ENCODE measurements at regions not wholly inside any gene's neighbourhood (a gene's known extent, or its start where the extent isn't known, plus 50 kb on each side); places are given as distances from the start of the nearest gene placed in this dataset.
"Not testable (repeated sequence)": the region's sequence is repeated elsewhere in the genome, so short reads cannot be mapped to it uniquely, and the experiment has no call there.

- H3K4me3 Mint-ChIP-seq: no peak overlapping the region
- no peak for ATAC-seq
- no peak overlapping the region for H3K27ac Mint-ChIP-seq
- POLR2A ChIA-PET: no interaction called here
- no peaks in the 10 kb centered on the region for H3K27me3 Mint-ChIP-seq
- H3K36me3 Mint-ChIP-seq: no peaks in the 10 kb centered on the region
- DNase-seq: no peak
- H3K4me1 Mint-ChIP-seq: no peaks in the 10 kb centered on the region
- H3K9me3 Mint-ChIP-seq: peaks cover 0 to 7% (median 4%) of the 10 kb centered on the region in 9 donors
Observed at GRCh38 chr3:164326714-164327113, 751.6 kb downstream of the SI start.

GRCh38 chr3:164320962-164321361 lies 757.3 kb downstream of the SI start:
- ATAC-seq (no peak), DNase-seq (no peak)
- POLR2A ChIA-PET: no interaction called here
- peaks cover 0 to 10% (median 2%) of the 10 kb centered on the region in 9 donors for H3K9me3 Mint-ChIP-seq
- H3K27me3 Mint-ChIP-seq: no peaks in the 10 kb centered on the region
- H3K4me3 Mint-ChIP-seq: no peak overlapping the region
- H3K36me3 Mint-ChIP-seq: no peaks in the 10 kb centered on the region
- no peaks in the 10 kb centered on the region for H3K4me1 Mint-ChIP-seq
- no peak overlapping the region for H3K27ac Mint-ChIP-seq

DNA sequence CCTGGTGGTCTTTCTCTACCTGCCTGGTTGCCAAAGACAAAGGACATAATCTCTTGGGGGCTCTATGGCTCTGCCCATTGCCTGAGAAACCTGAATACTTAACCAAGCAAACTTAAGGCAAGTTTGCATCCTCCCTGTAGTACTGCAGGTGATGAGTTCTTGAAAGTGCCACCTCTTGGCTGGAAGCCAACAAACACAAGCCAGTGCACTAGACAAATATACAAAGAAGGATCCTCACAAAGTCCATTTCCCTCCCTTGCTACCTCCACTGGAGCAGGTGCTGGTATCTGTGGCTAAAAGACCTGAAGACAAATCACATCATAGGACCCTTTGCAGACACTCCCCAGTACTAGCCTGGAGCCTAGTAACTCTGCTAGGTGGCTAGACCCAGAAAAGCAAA lies 772.3 kb downstream of the SI start:
- H3K27ac Mint-ChIP-seq: no peak overlapping the region
- DNase-seq (no peak), ATAC-seq (no peak)
- H3K9me3 Mint-ChIP-seq: peaks cover 0 to 25% (median 17%) of the 10 kb centered on the region in 9 donors
- no peaks in the 10 kb centered on the region for H3K36me3 Mint-ChIP-seq
- no peaks in the 10 kb centered on the region for H3K27me3 Mint-ChIP-seq
- no peak overlapping the region for H3K4me3 Mint-ChIP-seq
- POLR2A ChIA-PET: no interaction called here
- H3K4me1 Mint-ChIP-seq: no peaks in the 10 kb centered on the region

- DNase-seq (no peak), ATAC-seq (no peak)
- POLR2A ChIA-PET: no interaction called here
- H3K4me3 Mint-ChIP-seq: no peak overlapping the region
- H3K9me3 Mint-ChIP-seq: peaks cover 0 to 17% (median 10%) of the 10 kb centered on the region in 9 donors
- H3K36me3 Mint-ChIP-seq: no peaks in the 10 kb centered on the region
- H3K4me1 Mint-ChIP-seq: no peaks in the 10 kb centered on the region
- H3K27ac Mint-ChIP-seq: no peak overlapping the region
- H3K27me3 Mint-ChIP-seq: no peaks in the 10 kb centered on the region
Observed at GRCh38 chr3:164303894-164304293, 774.4 kb downstream of the SI start.

GRCh38 chr3:164302622-164303021 lies 775.7 kb downstream of the SI start:
- POLR2A ChIA-PET: no interaction called here
- Mint-ChIP-seq H3K27me3 (no peaks in the 10 kb centered on the region), H3K9me3 (peaks cover 0 to 11% (median 7%) of the 10 kb centered on the region in 9 donors), H3K4me3 (no peak overlapping the region), H3K4me1 (no peaks in the 10 kb centered on the region), H3K27ac (no peak overlapping the region), H3K36me3 (no peaks in the 10 kb centered on the region)
- DNase-seq (no peak), ATAC-seq (no peak)

- DNase-seq, H3K27me3 Mint-ChIP-seq, H3K27ac Mint-ChIP-seq, H3K4me3 Mint-ChIP-seq, H3K9me3 Mint-ChIP-seq, ATAC-seq, H3K4me1 Mint-ChIP-seq, POLR2A ChIA-PET, H3K36me3 Mint-ChIP-seq: not testable (repeated sequence)
Observed at GRCh38 chr3:164291486-164291885, 786.8 kb downstream of the SI start.

DNA sequence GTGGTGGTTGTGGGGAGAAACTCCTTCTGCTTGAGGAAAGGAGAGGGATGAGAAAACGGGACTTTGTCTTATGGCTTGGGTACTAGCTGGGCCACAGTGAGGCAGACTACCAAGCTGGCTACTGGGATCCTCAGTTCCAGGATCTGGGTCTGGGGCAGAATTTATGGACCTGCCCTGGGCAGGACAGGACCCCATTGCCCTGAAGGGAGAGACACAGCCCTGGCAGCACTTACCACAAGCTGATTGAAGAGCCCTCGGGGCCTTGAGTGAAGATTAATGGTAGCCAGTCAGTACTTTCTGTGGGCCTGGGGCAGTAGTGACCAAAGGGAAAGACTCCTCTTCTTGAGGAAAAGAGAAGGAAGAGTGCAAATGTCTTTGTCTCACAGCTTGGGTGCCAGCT lies 799.7 kb downstream of the SI start:
- peaks cover 0 to 5% (median 0%) of the 10 kb centered on the region in 3 donors for H3K36me3 Mint-ChIP-seq
- POLR2A ChIA-PET: no interaction called here
- DNase-seq (no peak), ATAC-seq (no peak)
- no peaks in the 10 kb centered on the region for H3K27me3 Mint-ChIP-seq
- peaks cover 3 to 61% (median 21%) of the 10 kb centered on the region in 9 donors for H3K9me3 Mint-ChIP-seq
- H3K27ac Mint-ChIP-seq: no peak overlapping the region
- no peak overlapping the region for H3K4me3 Mint-ChIP-seq
- H3K4me1 Mint-ChIP-seq: no peaks in the 10 kb centered on the region

DNA sequence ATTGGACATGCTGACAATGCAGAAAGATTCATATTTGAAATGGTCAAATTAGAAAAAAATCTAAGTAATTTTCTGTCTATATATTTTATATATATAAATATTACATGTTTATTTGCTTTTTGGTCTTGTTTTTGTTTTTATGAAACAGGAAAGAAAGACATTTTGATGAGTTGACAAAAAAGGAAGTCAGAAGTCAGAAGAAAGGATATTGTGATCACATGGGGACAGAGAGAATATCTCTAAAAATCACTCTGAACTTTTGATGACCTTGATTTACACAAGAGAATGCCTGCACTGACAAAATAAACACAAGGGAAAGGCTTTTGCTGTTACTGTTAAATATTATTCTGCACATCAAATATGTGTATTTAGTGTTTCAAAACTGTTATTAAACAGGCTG lies 811.2 kb downstream of the SI start:
- no peak for DNase-seq
- no peak overlapping the region for H3K27ac Mint-ChIP-seq
- no peaks in the 10 kb centered on the region for H3K4me1 Mint-ChIP-seq
- ATAC-seq: no peak
- no peaks in the 10 kb centered on the region for H3K27me3 Mint-ChIP-seq
- H3K4me3 Mint-ChIP-seq: no peak overlapping the region
- POLR2A ChIA-PET: no interaction called here
- no peaks in the 10 kb centered on the region for H3K36me3 Mint-ChIP-seq
- H3K9me3 Mint-ChIP-seq: peaks cover 0 to 18% (median 5%) of the 10 kb centered on the region in 9 donors

DNA sequence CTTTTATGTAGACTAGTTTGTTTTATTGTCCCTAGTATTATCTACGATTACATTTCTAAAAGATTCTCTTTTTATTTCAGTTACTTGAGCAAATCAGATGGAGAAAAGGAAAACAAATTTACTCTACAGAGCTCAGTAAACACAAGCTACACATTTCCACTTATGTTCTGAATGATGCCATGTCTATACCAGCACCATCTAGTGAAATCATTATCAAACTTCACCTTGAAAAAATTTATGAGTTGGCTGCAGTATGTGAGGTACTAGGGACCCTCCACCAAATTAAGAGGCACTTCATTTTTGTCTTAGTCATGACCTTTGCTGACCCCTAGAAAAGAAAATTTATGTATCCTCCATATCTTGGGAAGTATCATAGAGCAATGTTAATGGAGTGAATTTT lies 827.4 kb downstream of the SI start:
- no peak for DNase-seq
- H3K9me3 Mint-ChIP-seq: peaks cover 0 to 23% (median 2%) of the 10 kb centered on the region in 9 donors
- no peak overlapping the region for H3K27ac Mint-ChIP-seq
- POLR2A ChIA-PET: no interaction called here
- H3K4me1 Mint-ChIP-seq: no peaks in the 10 kb centered on the region
- no peaks in the 10 kb centered on the region for H3K36me3 Mint-ChIP-seq
- H3K4me3 Mint-ChIP-seq: no peak overlapping the region
- no peak for ATAC-seq
- H3K27me3 Mint-ChIP-seq: no peaks in the 10 kb centered on the region

DNA sequence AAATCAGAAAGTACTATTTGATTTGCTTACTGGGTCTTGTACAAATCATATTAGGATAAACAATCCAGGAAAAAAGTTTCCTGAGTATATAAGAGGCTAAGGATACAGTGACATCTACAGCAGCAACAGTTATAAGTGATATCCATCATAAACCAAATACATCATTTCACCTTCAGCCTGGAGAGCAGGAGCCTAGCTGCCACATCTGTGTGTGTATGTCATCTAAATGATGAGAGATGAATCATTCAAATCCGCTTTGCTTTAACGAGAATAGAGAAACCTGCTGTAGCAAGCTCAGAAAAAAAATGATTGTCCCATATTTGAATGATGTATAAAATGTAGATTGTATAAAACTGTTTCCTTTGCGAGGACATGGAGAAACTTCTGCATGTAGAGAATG lies 841.4 kb downstream of the SI start:
- H3K4me1 Mint-ChIP-seq: no peaks in the 10 kb centered on the region

GRCh38 chr3:164235289-164236028 lies 842.8 kb downstream of the SI start:
- Mint-ChIP-seq H3K4me1 (no peaks in the 10 kb centered on the region), H3K27ac (no peak overlapping the region), H3K4me3 (no peak overlapping the region), H3K36me3 (no peaks in the 10 kb centered on the region), H3K9me3 (peaks cover 0 to 21% (median 9%) of the 10 kb centered on the region in 9 donors), H3K27me3 (no peaks in the 10 kb centered on the region)
- POLR2A ChIA-PET: no interaction called here
- DNase-seq (no peak), ATAC-seq (no peak)

More for the DNA sequence above, 841.4 kb downstream of the SI start:
- POLR2A ChIA-PET: no interaction called here
- Mint-ChIP-seq H3K4me3 (no peak overlapping the region), H3K27ac (no peak overlapping the region), H3K9me3 (peaks cover 0 to 23% (median 9%) of the 10 kb centered on the region in 9 donors), H3K27me3 (no peaks in the 10 kb centered on the region), H3K36me3 (no peaks in the 10 kb centered on the region)
- ATAC-seq (no peak), DNase-seq (no peak)

- POLR2A ChIA-PET: no interaction called here
- ATAC-seq: no peak
- Mint-ChIP-seq H3K9me3 (peaks cover 0 to 21% (median 5%) of the 10 kb centered on the region in 9 donors), H3K4me3 (no peak overlapping the region), H3K4me1 (no peaks in the 10 kb centered on the region), H3K27ac (no peak overlapping the region), H3K27me3 (no peaks in the 10 kb centered on the region), H3K36me3 (no peaks in the 10 kb centered on the region)
- DNase-seq: no peak
Observed at GRCh38 chr3:164233951-164234350, 844.3 kb downstream of the SI start.

DNA sequence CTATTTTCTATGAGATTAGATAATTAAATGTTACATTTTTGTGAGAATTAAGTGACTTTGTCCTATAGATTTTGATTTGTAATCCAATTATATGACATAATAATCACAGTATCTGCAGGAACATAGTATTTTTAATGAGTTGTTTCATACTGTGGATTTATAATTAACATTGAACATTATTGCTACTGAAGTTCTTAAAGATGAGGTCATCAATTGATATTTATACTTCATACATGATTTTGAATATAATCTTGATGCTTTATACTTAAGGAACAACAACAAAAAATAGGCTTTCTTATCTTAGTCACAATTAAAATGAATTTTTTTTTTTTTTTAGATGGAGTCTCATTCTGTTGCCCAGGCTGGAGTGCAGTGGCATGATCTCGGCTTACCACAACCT lies 846.6 kb downstream of the SI start:
- H3K27ac Mint-ChIP-seq: no peak overlapping the region
- H3K9me3 Mint-ChIP-seq: peaks cover 0 to 15% (median 4%) of the 10 kb centered on the region in 9 donors
- POLR2A ChIA-PET: no interaction called here
- ATAC-seq: no peak
- DNase-seq: no peak
- no peaks in the 10 kb centered on the region for H3K4me1 Mint-ChIP-seq
- H3K36me3 Mint-ChIP-seq: no peaks in the 10 kb centered on the region
- H3K27me3 Mint-ChIP-seq: no peaks in the 10 kb centered on the region
- no peak overlapping the region for H3K4me3 Mint-ChIP-seq

GRCh38 chr3:164230385-164231094 lies 847.8 kb downstream of the SI start:
- no peaks in the 10 kb centered on the region for H3K36me3 Mint-ChIP-seq

More at GRCh38 chr3:164230385-164231094, 847.8 kb downstream of the SI start:
- DNase-seq (no peak), ATAC-seq (no peak)
- no peak overlapping the region for H3K4me3 Mint-ChIP-seq
- POLR2A ChIA-PET: no interaction called here
- no peaks in the 10 kb centered on the region for H3K27me3 Mint-ChIP-seq
- no peaks in the 10 kb centered on the region for H3K4me1 Mint-ChIP-seq
- no peak overlapping the region for H3K27ac Mint-ChIP-seq
- H3K9me3 Mint-ChIP-seq: peaks cover 0 to 14% (median 3%) of the 10 kb centered on the region in 9 donors

Measured in naive thymus-derived CD8-positive, alpha-beta T cell (primary cell).